IPS-NIHi11 (cell line): ENCODE measurements at regions not wholly inside any gene's neighbourhood (a gene's known extent, or its start where the extent isn't known, plus 50 kb on each side); places are given as distances from the start of the nearest gene placed in this dataset.
"Not testable (repeated sequence)": the region's sequence is repeated elsewhere in the genome, so short reads cannot be mapped to it uniquely, and the experiment has no call there.

ENCODE experiments used
- DNase-seq: peaks from one replicate; pipeline ENCODE4 v3.0.0; 2012; ENCODE audit warnings: mixed read lengths, low spot score

DNA sequence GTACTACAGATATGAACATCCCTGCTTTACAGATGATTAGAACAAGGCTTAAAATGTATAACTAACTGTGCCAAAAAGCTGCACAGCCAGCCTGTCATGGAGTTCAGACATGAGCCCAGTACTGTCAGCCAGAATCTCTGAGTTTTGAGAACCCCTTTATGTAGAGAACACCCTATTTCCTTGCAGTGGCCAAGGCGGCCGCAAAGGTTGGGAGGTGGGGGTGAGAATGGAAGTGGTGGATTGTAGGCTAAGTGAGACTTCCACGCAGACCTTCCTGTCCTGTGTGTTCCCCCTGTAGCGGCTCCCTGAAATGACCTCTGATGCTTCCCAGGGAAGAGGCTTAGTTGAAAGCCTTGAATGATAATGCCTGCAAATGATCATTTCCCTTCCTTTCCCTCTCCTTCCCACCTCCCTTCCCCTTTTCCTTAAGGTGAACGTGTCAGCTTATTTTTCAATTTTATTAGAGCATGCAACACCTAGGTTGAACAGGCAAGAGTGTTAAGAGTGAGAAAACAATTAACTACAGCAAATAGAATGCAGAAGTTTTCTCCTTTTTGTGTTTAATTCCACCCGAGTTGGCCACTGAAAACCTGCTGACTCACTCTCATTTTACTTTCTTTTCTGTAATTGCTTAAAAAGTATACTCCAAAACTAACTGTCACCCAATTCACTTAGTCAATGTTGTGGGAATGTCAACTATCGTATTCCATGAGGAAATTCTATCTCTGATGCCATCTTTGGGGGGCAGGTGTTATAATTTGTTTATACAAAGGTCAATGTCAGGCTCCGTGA is 167.0 kb upstream of the EDNRB start:
- no peak for DNase-seq

DNA sequence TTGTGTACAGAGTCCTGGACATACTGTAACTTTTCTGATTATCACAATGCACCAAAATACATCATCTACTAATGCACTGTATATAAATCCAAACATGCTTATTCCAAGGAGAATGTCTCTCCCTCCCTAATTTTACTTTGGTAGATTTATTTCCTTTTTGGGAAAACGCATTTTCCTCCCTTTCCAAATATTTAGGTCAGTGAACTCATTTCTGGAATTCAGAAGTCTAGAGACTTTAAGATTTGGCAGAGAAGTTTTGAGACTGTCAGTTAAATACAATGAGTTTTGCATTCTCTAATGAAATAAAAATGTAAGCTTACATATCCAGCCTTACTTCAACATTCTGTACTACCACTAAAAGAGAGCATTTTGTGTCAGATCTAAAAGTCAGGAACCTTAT is 165.8 kb upstream of the EDNRB start:
- no peak for DNase-seq

DNA sequence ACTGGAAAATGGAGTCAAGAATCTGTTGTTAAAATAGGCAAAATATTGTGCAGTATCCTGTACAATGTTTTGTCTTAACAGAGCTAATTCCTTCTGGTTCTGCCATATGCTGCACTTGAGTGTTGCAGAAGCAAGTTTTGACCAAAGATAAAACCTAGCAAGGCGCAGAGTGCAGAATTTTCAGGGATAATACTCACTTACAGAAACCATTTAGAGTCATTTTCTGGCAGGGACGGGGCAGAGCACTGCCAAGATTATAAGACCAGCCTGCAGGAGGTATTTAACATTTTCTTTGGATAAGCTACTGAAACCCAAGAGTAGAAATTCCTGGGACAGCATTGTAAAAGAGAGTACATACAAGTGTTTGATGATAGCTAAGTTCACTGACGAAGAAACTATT is 159.5 kb upstream of the EDNRB start:
- no peak for DNase-seq

DNA sequence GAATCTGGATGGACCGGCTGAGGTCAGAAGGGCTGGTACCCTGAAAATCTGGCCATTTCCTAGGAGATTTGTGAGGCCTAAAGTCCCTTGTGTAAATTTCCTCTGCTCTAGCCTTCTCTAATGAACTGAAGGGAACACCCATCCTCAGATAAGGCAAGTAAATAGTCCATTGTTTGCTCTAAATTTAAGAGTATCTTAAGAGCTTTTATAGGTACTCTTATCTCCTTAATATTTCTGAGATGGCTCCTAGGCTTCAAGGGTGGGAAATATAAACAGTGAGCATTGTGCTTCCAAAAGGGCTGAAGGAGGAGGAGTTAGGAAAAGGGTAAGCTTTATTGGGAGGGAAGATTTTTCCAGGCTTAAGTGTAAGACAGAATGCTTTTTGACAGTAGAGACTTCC is 148.7 kb upstream of the EDNRB start:
- DNase-seq, result no peak

DNA sequence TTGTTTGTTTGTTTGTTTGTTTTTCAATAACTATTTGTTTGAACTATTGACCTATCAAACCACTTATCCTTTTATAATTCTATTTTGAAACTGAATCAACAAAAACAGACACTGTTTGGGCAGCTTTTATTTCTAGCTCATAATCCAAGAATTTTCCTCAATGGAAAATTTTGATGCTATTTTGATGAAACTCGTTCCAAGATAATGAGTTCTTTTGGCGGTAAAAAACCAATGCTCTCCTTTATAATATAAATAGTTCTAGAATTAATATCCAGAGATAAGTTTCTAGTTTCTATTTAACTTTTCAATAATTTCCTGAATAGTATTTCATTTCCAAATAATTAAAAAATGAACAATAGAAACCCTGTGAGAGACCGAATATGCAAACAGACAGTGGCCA is 146.5 kb upstream of the EDNRB start:
- no peak for DNase-seq

DNA sequence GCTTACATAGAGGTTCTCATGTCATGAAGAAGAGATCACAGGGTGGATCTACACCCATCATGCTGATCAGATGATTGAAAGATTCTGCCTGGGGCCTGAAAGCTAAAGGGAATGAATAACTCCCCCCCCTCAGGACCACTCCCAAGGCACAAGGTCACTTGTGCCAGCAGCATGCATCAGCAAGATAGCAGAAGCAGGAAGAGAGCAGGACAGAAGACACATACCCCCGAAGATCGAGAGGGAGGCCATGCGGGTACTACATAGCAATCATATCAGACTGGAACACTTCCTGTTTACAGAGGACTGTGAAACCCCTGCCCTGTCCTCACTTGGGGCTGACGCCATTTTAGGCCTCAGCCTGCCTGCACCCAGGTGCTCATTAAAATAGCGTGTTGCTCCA is 143.2 kb upstream of the EDNRB start:
- no peak for DNase-seq

DNA sequence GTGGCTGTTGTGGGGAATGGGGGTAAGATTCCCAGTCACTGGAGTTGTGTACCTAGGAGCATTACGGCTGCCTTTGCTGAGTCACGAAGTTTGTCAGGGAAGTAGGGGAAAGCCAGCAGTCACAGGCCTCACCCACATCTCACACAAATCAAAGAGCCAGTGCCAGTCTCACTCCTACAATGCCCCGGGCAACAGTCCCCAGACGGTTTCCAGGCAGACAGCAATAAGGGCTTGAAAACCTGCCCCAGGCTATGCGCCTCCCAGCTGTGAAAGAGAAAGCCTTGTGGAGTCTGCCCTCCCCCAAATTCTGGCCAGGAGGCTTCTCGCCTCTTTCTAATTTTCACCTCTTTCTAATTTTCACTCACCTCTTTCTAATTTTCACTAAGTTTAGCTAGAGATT is 142.3 kb upstream of the EDNRB start:
- no peak for DNase-seq

DNA sequence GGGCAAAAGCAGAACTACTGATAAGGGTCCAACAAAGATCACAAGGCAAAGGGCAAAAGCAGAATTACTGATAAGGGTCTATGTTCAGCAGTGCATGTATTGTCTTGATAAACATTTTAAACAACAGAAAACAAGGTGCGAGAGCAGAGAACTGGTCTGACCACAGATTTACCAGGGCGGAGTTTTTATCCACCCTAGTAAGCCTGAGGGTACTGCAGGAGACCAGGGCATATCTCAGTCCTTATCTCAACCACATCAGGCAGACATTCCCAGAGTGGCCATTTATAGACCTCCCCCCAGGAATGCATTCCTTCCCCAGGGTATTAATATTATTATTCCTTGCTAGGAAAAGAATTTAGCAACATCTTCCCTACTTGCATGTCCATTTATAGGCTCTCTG is 138.2 kb upstream of the EDNRB start:
- DNase-seq, result not testable (repeated sequence)

DNA sequence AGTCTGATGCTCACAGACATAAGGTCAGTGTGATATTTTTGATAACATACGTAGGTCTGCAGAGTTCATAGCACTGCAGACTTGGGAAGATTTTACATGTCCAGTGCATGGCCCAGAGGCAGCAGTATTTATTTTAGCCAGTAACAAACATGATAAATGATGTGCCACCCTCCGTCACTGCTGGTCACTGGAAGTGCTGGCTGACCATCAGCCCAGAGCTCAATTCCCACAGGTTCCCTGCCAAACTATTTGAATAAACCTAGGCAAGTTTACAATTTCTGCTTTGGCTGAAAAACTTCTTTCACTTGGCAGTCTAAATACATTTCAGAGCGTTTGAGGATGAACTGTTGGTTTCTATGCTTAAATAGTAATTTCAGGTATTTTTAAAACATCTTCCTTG is 135.5 kb upstream of the EDNRB start:
- no peak for DNase-seq

DNA sequence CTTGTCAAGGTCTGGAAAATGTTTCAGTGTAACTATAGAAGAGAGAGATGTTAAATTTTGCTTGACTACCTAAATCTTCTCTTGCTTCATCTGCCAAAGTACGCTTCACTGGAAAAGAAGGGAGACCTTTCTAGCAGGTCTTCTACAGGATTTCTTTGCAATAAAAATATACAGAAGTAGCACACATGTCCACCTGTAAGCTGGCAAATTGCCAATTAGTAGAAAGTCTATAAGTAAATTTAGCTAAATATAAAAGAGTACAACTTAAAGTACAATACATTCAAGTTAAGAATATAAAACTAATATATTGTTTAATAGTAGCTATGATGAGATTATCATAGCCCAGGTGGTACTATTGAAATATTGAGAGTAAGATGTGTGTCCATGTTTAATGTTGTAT is 128.5 kb upstream of the EDNRB start:
- no peak for DNase-seq

DNA sequence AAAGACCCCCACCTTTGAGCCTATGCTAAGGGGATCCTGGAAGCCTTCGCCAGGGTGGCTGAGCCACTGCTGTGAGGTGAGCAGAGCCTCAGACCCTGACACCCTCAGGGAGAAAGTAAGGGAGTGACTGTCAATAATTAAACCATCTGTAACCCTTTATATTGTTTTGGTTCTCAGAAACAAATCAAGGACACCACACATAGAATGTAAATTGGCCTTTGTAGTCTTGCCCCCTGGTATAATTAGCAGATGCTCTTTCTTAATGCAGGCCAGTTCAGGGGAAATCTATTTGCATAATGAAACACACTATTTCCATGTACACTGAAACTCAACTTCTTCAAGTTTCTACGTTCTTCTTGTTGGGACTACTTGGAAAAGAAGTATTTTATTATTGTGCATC is 127.7 kb upstream of the EDNRB start:
- no peak for DNase-seq

DNA sequence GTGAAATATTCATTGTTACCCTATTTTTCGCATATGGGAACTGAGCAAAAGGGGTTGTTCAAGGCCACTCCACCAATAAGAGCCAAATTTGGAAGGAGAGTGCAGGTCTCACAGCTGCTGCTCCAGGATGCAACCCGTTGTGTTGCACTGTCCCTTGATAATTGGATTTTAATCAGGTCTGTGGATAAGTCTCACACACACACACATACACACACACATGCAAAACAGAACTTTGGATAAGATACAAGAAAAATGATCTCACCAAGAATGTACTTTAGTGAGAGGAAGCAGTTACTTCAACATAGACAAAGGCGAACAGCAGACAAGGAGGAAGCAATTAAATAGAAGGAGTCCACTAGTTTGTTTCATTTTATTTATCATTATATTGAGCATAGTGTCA is 127.3 kb upstream of the EDNRB start:
- no peak for DNase-seq

DNA sequence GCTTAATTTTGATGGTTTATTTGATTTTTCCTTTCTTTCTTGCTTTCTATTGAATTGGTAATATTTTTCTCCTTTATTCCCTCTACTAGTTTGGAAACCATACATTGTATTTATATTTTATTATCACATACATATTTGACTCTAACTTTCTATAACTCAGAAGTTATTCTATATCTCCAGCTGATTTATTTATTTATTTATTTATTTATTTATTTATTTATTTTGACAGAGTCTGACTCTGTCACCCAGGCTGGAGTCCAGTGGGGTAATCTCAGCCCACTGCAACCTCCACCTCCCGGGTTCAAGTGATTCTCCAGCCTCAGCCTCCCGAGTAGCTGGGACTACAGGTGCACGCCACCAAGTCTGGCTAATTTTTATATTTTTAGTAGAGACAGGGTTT is 122.7 kb upstream of the EDNRB start:
- not testable (repeated sequence) for DNase-seq

DNA sequence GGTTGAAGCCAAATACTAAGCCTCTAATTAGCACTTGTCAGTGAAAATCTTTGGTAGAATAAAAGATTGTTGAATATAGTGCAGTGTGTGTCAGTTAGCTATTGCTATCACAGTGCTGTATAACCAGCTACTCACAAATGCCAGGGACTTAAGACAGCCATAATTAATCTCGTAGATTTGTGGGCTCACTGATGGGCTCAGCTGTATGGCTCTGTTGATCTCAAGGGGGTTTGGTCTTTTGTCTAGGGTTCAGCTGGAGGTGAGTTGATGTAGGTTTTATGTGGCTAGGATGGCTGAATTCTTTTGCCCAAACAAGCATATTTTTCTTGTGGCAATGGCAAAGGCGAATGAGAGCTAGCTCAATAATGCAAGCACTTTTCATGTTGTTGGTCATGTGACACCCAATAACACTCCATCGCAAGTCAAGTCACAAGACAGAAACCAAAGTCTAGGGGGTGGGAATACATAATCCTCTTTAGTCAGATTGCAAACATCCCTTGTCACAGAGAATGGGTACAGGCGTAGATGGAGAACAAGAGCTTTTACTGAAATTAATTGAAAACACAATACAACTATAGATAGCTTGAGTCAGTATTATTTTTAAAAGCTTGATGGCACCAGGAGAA is 121.7 kb upstream of the EDNRB start:
- no peak for DNase-seq

DNA sequence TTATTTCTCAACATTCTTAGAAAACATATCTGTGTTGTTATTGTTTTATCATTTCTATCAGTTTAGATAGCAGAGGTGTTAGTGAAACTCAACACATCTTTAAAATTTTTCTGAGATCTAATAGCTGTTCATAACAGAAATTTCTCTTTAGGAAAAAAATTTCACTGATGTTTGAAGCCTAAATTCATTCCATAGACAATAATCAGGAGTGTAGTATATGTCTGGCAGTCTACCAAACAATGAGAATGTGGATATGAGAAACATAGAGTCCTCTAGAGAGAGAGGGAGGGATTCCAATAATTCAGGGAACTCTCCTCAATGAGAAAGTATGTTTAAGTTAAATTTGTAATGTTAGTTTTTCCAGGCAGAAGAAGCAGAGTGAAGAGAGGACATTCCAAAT is 118.2 kb upstream of the EDNRB start:
- DNase-seq, result no peak

DNA sequence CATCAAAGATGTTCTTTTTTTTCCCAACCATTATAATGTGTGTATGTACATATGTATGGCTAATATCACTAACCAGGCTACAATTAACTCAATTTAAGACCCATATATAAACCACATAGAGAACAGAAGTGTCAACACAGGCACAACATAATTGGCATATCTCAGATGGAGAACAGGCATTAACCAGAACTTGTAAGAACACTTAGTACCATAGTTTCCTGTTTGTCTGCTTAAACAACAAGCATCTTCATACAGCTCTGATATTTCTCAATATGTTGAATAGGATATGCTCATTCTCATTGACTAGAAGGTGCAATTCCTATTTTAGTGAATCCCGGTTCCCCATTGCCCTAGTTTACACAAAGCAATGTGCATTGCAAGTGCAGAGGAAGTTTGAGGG is 116.9 kb upstream of the EDNRB start:
- no peak for DNase-seq

DNA sequence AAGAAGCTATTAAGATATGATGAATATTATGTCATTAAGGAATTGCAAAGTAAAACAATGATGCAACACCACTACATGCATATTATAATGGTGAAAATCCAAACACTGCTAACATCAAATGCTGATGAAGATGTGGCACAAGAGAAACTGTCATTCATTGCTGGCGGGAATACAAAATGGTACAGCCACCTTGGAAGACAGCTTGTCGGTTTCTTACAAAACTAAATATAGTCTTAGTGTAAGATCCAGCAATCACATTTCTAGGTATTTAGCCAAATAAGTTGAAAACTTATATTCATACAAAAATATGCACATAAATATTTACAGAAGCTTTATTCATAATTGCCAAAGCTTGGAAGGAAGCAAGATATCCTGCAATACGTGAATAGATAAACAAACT is 114.9 kb upstream of the EDNRB start:
- DNase-seq, result no peak

DNA sequence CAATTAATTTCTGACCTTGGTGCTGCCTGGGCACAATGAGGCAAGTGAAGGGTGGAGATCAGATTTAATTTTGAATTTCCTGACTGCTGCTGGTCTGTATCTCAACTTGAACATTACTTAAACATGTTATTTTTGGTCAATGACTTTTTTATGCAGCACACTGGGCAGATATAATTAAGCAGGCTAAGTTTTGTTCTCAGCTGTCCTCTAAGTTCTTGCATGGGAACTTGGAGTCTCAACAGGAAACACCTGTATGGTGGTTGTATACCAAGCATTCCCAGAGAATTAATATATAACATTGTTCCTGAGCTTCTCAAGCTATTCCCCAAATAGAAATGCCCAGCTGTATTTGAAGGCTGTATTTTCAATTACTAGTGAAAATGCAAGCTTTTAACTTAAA is 113.5 kb upstream of the EDNRB start:
- no peak for DNase-seq

DNA sequence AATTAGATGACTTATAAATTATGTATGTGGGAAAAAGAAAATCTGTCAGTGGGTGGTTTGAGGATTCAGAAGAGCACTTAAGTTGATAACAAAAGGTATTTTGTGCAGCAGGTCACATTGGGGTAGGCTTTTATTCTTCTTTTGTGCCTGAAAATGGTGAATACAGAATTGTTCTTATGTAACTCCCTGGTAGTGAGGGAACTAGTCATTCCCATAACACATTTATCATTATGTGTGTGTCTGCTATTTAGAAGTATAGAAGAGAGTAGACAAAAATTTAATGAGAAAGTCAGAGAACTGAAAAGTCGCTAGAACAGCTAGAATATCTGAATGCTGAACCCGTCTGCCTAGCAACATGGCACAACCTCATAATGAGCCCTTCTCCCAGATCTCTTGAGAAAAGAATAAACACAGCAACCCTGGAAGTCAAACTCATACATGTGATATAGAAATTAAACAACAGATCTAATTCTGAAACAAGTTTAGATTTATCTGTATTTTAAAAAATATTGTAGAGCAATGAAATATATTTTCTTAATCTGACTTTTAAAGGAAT is 111.8 kb upstream of the EDNRB start:
- DNase-seq, result no peak

DNA sequence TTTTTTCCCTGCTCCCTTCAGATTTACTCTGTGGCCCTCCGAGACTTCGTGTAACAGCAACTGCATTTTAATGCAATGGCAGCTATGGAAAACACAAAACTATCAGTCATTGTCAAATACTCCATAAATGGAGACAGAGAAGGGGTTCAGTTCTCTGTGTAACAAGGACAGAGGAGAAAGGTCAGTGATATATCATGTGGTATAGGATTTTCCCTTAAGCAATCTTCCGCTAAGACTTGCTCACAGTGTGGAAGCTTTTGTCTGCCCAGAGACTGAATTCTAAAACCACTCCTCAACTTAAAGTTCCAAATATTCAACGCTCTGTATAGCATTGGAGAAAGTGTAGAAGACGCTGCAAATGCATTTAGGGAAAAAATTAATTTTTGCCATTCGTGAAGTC is 111.3 kb upstream of the EDNRB start:
- no peak for DNase-seq

DNA sequence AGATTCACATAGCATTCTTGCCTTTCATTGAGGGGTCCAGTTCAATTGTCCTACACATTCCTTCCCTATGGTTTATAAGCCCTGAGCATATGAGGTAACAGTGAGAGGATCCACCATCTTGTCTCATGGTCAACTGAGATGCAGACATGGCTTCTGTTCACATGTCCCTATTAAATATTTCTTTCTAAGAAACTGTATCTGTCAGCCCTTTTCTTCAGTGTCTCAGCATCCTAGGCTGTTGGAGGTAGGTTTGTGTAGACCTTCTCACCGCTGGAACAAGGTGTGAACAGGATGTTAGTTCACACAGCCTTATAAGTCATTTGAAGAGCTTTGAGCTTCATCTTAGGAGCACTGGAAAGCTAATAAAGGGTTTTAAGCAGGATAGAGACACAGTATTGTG is 110.3 kb upstream of the EDNRB start:
- no peak for DNase-seq

DNA sequence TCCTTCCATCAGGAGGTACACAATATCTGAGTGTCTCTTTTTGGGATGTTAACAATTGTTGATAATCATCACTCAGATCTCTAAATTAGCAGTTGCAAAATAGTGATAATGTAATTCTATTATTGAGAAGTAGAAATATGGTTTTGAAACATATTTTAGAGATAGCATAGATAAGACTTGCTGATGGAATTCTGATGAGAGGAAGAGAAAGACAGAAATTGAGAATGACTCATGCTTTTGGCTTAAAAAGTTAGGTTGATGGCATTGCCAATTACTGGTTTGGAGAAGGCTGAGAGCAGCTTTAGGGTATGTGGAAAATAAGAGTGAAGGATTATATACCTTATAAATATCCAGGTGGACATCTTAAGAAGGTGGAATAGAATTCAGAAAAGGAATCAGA is 106.4 kb upstream of the EDNRB start:
- DNase-seq, result no peak

DNA sequence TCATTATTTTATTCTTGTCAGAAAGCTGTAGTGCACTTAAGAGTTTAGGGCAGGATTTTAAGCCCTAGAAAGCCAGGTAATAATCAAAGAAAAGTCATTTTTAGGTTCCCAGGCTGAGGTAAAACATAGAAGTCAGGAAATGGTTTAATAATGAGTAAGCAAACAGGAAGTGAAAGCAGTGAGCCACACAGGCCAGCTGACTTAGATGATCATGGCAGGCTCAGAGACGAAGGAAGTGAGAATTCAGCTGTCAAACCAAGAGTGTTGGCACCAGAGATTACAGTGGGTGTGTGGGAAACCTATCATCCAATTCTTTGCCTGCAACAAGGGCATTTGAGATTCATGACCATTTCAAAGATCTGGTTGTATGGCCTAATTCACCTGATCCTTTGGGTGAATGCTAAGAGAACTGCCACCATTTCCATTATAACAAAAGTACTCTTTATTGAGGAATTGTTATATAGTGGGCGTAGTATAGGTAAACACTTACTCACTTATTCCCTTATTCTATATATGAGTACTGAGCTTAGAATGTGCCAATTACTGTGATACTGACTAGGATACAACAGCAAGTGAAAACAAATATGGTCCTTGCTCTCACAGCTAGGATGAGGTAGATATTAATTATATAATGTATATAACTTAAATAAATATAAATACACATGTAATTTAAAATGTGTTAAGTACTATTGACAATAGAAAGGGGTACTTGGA is 103.7 kb upstream of the EDNRB start:
- no peak for DNase-seq
